ENCODE measurements at regions not wholly inside any gene's neighbourhood (a gene's known extent, or its start where the extent isn't known, plus 50 kb on each side); places are given as distances from the start of the nearest gene placed in this dataset.
"Not testable (repeated sequence)": the region's sequence is repeated elsewhere in the genome, so short reads cannot be mapped to it uniquely, and the experiment has no call there.

DNA sequence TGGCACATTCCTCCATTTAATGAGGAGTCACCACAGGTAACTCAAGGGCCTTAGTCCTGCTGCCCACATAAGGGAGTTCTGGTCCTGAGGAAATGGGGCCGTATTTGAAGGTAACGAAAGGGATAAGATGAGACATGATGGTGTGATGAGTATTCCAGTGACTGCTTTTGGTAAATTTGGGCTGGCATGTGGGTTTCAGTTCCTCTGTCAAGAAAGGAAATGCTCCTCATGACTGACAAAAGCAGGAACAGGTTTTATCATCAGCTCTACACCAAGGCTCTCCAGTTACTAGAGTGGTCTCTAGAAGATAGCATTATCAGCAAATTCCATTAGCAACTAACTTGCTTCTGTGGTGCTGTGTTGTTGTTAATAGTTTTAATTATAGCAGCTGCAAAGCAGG, 161.8 kb upstream of the PTPN20 start:
- DNase-seq = not testable (repeated sequence)

DNA sequence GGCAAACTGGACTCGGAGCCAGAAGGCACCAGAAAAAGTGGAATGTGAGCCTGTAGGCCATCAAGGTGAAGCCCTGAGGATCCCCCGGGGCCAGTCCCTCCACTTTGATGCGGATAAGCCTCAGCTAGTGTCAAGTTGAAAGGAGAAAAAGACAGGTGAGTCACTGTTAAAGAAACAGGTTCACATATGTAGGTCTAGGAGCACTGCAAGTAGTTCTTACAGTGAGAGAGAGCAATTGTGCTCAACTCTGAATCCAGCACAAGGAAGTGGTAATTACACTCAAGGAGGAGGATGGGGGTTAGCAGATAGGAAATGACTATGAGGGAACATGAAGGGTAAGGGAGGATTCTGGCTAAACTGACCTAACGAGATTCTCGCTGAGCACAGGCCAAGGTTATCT, 157.5 kb upstream of the PTPN20 start:
- not testable (repeated sequence) for DNase-seq

DNA sequence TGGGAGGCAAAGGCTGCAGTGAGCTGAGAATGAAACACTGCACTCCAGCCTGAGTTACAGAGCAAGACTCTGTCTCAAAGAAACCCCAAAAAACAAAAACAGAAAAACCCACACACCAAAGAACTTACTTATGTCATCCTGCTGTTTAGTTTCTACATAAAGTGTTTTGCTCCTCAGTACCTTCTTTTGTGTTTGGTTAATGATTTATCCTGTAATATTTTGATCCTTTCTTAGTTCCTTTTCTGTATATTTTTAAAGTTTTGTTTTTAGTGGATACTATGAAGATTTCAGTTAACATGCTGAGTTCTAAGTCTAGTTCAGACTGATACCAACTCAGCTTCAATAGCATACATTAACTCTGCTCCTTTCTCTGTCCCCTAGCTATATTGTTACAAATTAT, 149.8 kb upstream of the PTPN20 start:
- DNase-seq = not testable (repeated sequence)

DNA sequence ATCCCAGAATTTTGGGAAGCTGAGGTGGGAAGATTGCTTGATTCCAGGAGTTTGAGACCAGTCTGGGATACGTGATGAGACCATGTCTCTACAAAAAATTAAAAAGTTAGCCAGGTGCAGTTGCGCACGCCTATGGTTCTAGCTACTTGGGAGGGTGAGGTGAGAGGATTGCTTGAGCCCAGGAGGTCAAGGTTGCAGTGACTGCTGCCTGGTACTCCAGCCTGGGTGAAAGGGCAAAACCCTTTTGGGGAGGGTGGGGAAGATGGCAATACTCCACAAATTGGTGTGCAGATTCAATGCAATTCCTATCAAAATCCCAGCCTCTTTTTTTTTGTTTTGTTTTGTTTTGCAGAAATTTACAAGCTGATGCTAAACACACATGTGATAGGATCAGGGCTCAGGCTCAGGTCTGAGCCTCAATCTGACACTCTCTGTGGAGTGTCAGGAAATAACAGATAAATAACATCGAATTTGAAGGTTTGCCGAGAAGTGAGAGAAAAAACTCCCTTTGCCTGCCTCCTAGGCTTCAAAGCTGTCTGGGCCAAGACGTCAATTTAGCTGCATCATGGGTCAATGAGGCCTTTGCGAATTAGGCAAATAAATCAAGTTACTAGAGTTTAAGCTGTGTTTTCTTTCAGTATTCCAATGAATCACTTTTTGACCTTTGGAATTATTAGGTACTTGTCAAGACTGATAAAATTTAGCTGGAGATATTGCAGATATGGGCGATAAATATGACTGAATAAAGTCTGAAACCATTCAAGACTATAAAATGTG, 142.5 kb upstream of the PTPN20 start:
- not testable (repeated sequence) for DNase-seq

DNA sequence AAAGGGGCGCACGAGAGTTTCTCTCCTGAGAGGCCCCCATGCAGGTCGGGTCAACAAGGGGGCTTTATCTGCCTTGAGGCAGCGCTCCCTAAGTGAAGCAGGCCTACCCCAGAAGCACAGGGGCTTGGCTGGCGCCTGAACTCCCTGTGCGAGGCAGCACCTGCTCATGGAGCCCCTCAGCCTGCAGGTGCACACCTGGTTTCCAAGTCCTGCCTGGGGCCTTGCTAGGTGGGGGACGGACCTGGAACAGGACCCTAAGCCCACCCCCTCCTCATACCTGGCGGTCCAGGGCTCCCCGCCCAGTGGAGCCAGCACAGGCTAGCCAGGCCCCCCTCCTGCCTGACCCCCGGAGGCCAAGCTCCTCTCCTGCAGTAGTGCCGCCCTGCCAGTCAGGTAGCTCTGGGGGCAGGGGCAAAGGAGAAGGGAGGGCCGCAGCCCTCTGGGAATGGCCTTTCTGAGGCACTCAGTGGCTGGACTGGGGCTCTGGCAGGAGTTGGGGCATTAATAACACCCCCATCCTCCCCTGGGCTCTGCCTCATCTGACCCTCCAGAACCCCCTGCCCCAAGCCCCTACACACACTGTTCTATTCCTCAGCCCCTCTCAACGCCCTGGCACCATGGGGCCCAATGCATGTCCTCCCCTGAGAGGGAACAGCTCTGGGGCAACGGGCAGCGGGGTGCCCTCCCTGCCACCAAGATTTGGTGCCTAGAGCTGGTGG, 137.9 kb upstream of the PTPN20 start:
- DNase-seq = not testable (repeated sequence)

DNA sequence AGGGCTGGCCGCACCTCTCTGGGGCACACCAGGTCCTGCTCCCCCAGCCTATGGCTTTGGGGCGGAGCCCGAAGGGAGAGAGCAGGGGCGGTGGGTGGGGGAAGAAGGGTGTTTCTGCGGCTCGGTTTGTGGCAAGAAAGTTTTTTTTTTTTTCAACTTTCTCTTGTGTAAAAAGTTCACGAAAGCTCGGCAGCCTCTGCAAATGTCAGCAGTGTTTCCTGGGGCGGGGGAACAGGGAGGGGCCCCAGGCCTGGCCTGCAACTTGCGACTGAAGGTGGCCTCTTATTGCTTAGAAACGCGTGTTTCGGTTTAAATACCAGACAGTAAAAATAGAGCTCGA, 137.4 kb upstream of the PTPN20 start:
- not testable (repeated sequence) for DNase-seq

DNA sequence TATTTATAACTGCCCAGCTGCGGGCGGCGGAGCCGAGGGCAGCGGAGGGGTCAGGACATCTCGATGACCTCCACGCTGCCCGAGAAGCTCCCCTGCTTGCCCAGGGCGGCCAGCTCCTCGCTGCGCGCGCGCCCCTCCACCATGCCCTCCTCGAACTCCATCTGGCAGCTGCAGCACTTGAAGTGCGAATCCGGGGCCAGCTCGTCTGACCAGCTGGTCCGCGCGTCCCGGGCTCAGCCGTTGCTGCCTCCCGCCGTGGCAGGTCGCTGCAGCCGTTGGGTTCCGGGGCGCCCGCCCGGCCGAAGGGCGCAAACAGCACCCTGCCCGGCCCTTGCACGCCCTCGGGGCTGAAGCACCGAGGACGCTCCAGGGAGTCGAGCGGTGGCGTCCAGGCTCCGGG, 136.9 kb upstream of the PTPN20 start:
- DNase-seq = not testable (repeated sequence)

DNA sequence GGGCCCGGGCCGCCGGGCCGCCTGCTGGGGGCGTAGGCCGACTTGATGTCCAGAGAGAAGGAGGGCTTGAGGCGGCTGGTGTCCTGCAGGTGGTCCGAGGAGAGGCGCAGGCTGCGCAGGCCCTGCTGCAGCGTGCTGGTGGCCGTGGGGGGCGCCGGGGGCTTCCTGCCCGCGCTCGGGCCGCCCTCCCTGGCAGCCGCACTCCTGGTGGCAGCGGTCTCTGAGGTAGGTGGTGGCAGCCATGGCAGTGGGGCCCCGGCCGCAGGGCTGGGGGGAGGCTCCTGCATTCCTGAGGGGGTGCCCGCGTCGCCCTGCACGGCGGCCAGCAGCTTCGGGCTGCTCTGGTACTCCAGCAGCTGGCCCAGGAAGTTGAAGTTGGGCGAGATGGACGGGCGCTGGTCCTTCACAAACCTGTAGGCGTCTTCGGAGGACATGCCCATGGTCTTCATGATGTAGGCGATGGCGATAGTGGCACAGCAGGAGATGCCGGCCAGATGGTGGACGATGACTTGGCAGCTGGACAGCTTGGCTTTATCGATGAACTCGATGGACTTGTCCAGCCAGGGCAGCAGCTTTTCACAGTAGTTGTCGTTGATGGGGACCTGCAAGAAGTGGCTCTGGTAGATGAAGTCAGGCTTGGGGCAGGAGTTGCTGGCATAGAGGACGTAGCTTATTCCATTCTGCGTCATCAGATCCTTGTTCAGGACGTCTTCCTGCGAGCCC, 136.1 kb upstream of the PTPN20 start:
- not testable (repeated sequence) for DNase-seq

DNA sequence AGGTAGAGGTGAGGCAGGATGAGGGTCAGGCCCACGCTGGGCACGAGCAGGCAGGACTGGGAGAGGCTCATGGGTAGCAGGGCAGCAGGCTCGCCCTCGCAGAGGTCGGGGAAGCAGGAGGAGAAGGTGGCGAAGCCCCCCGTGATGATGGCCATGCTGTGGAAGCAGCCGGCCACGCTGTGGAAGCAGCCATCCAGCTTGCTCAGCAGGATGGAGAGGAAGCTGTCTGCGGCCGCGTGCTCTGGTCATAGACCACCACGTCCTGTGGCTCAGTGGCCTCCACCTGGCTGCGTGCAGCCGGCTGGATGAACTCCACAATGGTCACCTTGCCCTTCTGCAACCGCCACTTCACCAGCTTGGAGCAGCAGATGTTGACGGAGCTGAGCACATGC, 135.6 kb upstream of the PTPN20 start:
- DNase-seq = not testable (repeated sequence)

DNA sequence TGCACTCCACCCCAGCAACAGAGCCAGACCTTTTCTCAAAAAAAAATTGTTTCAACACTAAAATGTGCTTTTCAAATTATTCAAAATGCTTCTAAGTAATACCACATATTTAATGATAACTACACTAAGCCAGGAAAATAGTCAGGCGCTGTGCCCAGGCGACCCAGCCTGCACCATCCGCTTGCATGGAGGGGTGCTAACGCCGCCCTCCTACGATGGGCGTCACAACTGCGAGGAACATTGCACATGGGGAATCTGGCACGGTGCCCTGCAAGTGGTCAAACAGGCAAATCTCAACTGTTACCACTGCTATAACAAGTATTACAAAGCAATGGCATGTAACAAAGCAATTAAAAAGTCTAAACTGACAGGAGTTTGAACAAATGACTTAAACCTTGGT, 131.7 kb upstream of the PTPN20 start:
- not testable (repeated sequence) for DNase-seq

DNA sequence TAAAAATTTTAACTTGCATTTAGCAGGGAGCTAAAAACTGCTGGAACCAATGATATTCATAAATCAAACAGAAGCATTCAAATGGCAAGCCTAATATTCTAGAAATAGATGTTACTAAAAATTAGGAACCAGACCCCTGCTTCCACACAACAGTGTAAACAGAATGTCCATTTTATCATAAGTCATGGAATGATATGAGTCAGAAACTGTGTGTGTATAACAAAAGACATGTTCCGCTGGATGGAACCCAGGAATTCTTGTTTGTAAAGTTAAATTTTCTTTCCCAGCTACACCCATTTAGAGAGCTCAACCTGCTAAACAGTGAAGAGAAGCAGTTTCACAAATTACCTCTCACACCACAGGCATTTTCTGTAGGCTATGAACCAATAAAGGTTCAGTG, 131.1 kb upstream of the PTPN20 start:
- DNase-seq = not testable (repeated sequence)

DNA sequence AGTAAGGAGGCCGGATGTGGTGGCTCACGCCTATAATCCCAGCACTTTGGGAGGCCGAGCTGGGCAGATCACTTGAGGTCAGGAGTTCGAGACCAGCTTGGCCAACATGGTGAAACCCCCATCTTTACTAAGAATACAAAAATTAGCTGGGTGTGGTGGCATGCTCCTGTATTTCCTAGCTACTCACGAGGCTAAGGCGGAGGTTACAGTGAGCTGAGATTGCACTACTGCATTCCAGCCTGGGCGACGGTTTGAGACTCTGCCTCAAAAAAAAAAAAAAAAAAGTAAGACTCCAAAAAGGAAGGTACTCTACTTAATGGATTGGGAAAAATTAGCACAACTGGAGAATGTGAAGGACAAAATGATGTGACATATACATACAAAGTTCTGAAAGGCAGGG, 130.2 kb upstream of the PTPN20 start:
- DNase-seq = not testable (repeated sequence)

DNA sequence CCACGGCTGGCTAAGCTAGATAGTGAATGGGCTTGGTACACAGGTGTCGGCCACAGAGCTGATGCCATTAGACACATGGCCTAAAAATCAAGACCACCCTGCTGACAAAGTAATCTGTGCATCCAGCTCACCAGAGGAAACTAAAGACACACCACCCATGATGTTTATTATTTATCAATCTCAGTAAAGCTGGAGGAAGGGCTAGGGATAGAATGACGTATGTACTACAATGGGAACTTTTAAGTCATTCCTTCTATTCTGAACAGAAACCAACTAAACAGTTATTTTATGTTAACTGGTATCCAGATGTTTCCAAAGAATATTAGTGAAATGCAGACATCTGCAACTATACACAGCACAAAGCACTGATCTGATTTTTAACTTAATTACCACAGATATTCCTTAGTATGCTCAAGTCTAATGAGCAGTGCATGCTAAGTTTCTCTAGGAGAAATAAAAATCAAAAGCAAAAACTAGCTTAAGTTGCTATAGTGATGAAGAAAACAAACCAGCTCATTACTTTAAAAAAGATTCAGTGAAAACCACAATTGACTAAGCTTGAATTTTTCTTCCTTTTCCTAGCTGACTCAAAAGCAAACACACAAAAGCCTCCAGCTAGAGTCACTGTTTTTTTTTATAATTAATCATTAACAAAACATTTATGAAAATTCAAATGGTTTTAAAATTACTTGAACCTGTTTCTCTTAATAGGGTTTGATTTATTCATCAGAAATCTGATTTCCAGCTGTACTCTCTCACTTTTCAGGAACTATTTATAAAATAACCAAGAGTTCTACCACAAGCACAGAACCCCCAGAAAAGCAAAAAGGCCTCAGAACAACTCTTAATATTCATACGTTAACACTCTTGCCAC, 129.0 kb upstream of the PTPN20 start:
- not testable (repeated sequence) for DNase-seq

DNA sequence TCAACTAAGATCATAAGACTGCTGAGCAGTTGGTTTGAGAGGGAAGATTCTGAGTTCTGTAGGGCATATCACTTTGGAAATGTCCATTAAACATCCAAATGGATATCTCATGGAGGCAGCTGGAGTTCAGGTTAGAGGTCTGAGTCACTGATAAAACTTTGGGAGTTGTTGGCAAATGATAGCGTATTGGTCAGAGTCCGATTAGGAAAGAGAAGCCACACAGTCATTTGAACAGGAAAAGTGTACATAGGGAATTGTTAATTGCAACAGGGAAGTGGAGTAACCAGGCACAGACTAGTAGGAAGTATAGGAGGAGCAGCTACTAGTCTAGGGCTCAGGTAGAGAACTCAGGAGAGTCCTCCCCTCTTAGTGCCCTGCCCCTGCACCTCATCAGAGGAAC, 126.6 kb upstream of the PTPN20 start:
- not testable (repeated sequence) for DNase-seq

DNA sequence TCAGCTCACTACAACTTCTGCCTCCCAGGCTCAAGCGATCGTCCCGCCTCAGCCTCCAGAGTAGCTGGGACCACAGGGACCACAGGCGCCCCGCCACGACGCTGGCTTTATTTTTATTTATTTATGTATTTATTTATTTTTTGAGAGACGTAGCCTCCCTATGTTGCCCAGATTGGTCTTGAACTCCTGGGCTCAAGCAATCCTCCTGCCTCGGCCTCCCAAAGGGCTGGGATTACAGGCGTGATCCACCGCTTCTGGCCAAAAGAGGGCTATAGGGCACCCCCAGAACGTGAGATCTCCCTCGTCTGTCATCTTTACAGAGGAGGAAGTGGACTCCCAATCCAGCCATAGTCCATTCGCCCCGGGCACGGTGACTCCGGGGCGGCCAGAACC, 125.1 kb upstream of the PTPN20 start:
- DNase-seq = not testable (repeated sequence)

DNA sequence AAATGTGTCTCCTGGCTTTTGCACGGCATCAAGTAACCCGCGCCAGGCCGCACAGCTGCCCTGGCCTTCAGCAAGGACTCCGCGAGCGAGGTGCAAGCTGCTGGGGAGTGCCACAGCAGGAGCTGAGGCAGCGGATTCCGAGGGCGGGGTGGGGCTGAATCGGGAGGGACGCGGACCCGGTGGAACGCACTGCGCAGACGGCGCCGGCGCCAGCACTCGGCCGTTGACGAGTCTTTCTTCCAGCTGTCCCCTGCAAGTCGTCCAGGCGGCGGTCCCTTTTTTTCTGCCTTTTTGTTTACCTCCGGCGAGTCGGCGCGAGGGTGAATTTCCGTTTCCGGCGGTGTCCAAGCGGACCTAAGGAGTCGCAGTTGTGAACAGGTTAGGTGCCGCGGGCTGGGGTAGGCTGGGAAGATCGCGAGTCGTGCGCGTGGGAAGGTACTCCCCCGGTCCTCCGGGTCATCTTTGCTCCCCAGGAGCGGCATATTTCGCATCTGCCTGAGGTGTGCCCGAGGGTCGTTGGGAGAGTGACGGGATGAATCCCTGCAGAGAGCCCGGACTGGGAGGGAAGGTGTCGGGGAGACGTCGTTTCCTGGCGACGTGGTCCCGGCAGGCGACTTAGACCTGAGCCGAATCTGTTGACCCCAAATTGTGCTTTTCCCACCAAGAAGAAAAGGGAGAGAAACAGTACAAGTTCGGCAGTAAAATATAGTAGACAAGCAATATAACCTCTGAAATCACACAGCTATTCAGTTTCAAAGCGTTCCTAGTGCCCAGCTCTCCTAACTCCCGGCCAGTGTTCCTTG, 124.5 kb upstream of the PTPN20 start:
- DNase-seq = peak; percentile 54

DNA sequence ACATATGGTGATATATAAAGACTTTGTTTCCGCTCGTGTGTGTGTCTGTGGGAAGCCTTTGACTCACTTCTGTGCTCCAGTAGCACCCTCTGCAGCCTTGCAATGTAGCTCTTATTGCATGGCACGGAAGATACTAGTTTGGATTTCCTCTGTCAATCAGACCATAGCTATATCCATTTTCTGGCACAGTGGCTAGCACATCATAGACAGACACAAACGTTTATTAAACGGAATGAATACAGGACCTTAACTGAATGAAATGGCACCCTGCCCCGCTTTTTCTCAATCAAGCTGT, 124.0 kb upstream of the PTPN20 start:
- DNase-seq = peak; percentile 12

DNA sequence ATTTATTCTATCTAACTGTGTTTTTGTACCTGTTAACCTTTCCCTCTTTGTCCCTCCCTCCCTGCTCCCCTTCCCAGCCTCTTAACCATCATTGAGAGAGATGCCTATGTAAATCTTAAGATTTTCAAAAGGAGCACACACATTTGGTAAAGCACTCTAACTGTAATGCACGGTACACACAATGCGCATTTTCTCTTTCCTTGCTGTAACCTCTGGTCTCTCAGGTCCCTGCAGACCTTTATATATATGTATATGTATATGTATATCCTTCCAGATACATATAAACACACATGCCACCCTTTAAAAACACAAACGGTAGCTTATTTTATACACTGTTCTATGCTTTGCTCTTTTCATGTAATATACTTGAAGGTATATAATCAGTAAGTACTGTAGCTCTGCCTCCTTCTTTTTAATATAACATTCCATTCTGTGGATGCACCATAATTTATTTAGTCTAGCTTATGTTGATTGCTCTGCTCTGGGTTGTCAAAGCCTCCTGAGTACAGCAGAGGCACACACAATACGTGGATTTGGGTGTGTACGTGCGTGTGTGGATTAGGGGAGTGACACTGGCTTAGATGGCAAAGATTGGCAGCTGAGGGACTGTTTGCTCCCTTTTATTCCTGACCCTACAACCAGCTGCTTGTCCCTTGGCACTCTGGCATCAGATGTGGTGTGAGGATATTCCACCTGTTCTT, 118.4 kb upstream of the PTPN20 start:
- not testable (repeated sequence) for DNase-seq

DNA sequence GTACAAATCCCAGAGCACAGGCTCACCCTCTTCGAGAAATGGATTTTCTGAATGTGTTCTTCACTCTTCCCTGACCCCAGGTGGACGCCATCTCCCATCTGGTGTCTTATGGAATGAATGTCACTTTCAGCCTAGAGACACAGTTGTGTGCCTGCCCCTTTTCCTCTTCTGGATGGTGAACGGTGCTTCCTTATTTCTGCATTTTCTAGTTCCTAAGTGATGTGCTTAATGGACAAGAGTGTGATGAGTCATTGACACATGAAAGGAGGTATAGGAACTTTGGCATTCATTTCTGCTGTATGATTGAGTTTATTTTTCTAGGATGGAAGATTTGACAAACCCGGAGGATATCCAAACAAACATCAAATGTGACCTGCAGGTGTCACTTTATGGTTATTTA, 114.9 kb upstream of the PTPN20 start:
- DNase-seq = not testable (repeated sequence)

DNA sequence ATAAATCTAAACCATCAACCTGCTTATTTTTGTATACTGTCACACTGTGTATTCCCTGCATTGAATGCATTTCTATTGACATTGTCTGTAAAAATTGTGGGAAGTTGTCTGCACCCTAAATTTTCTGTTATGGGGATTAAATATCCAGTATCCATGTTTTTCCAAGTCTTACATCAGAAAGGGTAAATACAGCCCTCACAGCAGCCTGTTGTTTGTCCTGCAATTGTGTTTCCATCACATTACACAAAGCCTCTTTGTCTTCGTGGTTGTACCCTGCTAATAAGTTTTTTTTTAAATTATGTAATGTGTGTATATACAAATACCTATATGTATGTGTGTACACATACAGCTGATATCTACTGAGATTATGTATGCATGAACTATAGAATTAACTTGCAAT, 109.2 kb upstream of the PTPN20 start:
- not testable (repeated sequence) for DNase-seq

DNA sequence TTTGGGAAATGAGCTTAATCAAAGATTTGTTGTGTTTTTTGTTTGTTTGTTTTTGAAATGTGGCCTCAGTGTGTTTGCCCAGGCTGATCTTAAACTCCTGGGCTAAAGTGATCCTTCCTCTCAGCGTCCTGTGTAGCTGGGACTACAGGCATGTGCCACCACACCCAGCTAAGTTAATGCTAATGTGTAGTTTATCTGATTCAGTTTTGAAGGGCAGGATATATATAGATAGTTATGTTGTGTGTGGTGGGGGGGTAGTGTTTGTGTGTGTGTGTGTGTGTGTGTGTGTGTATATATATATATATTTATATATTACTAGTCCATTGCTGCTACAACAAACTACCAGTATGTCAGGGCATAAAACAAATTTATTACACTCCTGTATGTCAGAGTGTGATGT, 108.1 kb upstream of the PTPN20 start:
- not testable (repeated sequence) for DNase-seq

Measured in activated CD4-positive, alpha-beta T cell treated with anti-CD3 and anti-CD28 coated beads, Interleukin-2, amount 50 U/mL, for 1 hour (primary cell).